ENCODE measurements at regions not wholly inside any gene's neighbourhood (a gene's known extent, or its start where the extent isn't known, plus 50 kb on each side); places are given as distances from the start of the nearest gene placed in this dataset. TPM values are rescaled to one million over a fixed set of nuclear protein-coding genes. Genes with fewer than 3 reads are reported as not detected.

Small RNAs in the stretch of these regions (small RNA-seq; reads per million reads assigned to genes)
- not detected for gene RNA5SP76

Data from GM12878 (cell line).